ENCODE measurements at regions not wholly inside any gene's neighbourhood (a gene's known extent, or its start where the extent isn't known, plus 50 kb on each side); places are given as distances from the start of the nearest gene placed in this dataset.
"Not testable (repeated sequence)": the region's sequence is repeated elsewhere in the genome, so short reads cannot be mapped to it uniquely, and the experiment has no call there.

DNA sequence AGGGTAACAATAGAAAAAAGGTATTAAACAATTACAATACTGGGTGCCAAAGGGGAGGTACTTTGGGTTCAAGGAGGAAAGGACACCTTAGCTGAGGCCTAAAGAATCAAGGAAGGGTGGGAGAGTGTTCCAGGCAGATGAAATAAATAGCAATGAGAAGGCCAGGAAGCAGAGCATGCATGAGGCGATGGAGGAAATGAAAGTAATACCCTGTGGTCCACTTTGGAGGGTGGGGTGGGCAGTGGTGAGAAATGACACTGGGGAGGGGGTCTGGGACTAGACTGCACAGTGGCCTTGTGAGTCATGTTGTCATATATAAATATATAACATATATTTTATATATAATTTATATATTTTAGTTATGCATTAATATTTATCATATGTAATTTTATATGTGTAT is 55.9 kb downstream of the BHLHE40 start:
- DNase-seq, result no peak

- no peak for DNase-seq
Measured at GRCh38 chr3:5035692-5036391, 56.6 kb downstream of the BHLHE40 start.

DNA sequence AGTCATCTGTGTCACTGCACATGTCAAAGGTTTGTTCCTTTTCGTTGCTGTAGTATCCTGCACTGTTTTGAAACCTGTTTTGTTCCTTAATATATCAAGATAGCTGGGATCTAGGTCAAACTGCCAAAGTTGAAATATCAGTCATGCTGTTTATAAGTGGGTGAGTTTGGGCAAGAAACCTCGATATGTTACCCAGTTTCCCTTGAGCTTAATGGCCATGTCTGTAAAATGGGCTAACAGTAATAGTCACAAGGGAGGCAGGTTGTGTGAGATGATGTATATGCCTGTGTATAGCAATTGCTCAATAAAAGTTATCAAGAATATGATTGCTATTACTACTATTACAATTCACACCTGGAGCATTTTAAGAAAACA is 57.1 kb downstream of the BHLHE40 start:
- no peak for DNase-seq

- DNase-seq, result no peak
Measured at GRCh38 chr3:5036858-5037257, 57.6 kb downstream of the BHLHE40 start.

DNA sequence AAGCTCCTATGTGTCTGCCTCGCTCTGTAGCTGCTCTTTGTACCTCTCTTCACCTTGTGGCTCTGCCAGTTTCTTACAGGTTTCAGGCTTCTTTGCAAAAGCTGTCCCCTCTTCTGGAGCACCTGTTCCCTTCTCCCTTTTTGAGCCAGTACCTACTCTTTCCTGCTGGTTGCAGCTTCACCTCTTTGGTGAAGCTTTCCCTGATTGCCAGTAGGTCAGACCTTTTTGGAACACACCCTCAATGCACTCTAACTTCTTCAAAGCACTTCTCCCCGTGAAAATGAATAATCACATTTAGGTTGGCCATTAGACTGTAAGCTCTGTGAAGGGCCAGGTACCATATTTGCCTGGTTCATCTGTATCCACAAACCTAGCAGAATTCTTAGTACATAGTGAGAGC is 60.3 kb downstream of the BHLHE40 start:
- DNase-seq, result no peak

GRCh38 chr3:5041315-5041714 is 62.1 kb downstream of the BHLHE40 start:
- no peak for DNase-seq

DNA sequence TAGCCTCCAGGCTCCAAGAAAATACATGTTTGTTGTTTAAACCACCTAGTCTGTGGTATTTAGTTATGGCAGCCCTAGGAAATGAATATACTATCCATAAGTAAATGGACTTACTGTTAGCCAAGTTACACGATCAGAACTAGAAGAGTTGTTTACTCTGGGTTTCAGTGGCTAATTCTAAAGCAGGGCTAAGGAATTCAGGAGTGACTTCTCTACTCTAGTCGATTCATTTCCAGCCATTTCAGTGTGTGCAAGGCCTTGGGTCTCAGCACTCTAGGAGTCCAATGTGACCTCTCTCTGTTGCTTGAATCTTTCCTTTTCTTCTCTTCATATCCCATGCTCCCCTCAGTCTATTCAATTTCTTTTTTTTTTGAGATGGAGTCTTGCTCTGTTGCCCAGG is 66.7 kb downstream of the BHLHE40 start:
- DNase-seq, result no peak

GRCh38 chr3:5047764-5048419 is 68.7 kb downstream of the BHLHE40 start:
- DNase-seq, result no peak

- DNase-seq, result no peak
Measured at GRCh38 chr3:5051772-5052171, 70.3 kb upstream of the ARL8B start.

DNA sequence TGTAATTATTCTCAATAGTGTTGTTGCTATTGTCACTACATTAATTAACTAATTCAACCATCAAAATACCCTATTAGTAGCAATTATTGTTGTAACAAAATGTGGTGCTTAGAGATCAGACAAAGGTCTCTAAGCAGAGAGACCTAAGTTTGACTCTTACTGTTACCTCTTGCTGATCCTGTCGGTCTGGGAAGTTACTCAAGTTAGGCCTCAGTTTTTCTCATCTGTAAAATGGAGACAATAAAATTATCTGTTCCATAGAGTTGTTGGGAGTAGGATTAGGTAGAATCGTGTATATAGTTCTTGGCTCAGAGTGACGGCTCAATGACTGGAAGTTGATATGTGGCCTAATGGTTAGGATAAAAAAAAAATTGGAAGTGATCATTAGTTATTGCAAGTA is 69.8 kb upstream of the ARL8B start:
- no peak for DNase-seq

GRCh38 chr3:5053021-5053831 is 68.9 kb upstream of the ARL8B start:
- peak; percentile 90 for DNase-seq

GRCh38 chr3:5054098-5054497 is 68.0 kb upstream of the ARL8B start:
- no peak for DNase-seq

DNA sequence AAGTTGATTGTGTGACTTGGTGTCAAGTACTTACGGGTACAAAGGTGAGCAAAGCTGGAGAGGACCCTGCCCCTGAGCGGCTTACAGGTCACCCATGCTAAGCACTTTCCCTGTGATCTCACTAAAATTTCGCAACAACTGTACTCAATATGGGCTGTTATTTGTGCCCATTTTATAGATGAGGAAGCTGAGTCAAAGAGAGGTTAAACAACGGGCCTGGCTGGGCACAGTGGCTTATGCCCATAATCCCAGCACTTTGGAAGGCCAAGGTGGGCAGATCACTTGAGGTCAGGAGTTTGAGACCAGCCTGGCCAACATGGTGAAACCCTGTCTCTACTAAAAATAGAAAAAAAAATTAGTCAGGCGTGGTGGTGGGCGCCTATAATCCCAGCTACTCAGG is 67.5 kb upstream of the ARL8B start:
- DNase-seq, result not testable (repeated sequence)

GRCh38 chr3:5055357-5056110 is 66.6 kb upstream of the ARL8B start:
- no peak for DNase-seq

GRCh38 chr3:5056111-5056391 is 66.0 kb upstream of the ARL8B start:
- DNase-seq, result no peak

- DNase-seq, result no peak
Measured at GRCh38 chr3:5057272-5057671, 64.8 kb upstream of the ARL8B start.

DNA sequence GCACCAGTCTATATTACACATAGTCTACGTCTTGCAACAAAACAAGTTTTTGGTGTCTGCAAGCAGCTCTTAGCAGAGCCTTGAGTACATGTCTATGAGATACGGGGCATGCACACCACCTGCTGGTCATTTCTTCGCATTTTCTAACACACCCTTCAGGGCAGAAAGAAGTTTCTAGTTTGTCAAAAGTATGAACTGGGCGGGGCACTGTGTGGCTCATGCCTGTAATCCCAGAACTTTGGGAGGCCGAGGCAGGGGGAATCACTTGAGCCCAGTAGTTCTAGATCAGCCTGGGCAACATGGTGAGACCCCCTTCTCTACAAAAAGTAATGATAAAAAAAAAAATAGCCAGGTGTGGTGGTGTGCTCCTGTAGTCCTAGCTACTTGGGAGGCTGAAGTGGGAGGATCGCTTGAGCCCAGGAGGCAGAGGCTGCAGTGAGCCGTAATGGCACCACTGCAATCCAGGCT is 64.2 kb upstream of the ARL8B start:
- DNase-seq, result peak; percentile 84

DNA sequence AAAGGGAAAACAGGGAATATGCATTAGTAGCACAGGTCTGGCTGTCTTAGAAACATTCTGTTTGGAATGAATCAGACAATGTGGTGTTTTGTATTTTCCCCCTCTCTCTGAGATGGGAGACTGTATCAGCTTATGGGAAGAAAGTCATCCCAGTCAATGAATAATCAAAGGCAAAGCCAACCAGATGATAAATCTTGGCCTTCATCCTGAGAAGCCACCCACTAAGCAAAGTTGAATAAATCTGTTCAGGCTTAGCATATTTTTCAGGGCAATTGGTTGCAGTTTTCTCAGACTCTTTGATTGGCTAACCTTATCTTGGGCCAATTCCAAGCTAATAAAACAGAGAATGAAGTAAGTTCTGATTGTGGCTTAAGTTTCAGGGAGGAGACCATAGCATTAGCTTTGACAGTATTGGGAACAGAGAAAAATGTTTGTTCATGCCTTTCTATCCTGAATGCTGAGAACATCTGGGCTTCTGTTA is 63.6 kb upstream of the ARL8B start:
- peak; percentile 92 for DNase-seq

- no peak for DNase-seq
Measured at GRCh38 chr3:5059782-5060181, 62.3 kb upstream of the ARL8B start.

- DNase-seq, result no peak
Measured at GRCh38 chr3:5061218-5061569, 60.9 kb upstream of the ARL8B start.

DNA sequence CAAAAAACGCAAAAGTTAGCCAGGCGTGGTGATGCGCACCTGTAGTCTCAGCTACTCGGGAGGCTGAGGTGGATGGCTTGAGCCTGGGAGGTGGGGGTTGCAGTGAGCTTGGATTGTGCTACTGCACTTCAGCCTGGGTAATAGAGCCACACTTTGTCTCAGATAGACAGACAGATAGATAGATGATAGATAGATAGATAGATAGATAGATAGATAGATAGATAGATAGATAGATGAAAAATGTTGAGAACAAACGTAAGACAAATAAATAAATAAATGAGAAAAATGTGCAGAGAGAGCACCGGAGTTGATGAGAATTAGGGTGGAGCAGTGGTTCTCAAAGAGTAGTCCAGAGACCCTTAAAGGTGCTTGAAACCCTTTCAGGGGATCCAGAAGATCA is 58.4 kb upstream of the ARL8B start:
- DNase-seq, result no peak

DNA sequence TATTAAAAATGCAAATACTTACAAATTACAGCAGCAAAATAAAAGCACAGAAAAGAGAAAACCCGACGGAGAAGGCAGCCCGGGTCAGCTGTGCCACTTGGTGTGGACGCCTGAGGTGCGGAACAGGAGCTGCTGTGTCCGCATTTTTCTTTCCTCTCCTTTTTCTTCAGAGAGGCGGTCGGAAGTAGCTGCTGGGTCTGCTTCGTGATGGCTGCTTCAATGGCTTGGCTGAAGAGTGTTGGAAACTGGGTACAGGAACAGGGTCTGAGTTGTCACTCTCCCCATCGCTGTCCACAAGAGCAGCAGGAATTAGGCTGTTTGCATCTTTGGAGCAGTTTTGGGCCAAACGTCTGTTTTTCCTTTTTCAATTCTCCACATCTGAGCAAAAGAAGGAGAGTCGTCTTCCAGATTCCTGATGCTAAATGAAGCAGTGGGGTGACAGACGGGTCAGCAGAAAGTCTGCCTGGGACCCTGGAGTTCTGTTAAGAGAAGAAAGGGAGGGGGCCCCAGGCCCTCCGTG is 53.5 kb upstream of the ARL8B start:
- DNase-seq, result no peak

DNA sequence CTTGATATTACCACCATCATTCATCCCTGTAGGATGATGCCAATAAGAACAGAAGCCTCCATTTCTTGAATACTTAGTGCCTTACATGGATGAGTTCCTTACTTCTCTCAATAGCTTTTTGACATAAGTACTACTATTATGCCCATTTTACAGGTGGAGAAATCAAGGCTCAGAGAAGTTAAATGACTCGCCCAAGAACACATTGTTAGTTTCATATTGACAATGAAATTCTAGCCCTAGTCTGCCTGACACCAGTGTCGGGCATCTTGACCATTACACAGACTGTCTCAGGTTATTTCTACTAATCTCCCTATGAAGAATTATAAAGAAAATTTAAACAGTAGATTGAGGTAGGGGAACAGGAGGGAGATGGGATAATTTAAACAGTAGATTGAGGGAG is 52.5 kb upstream of the ARL8B start:
- DNase-seq, result no peak
